Heart left ventricle (tissue), 13 donors: ENCODE measurements at regions not wholly inside any gene's neighbourhood (a gene's known extent, or its start where the extent isn't known, plus 50 kb on each side); places are given as distances from the start of the nearest gene placed in this dataset.

Source experiments
- POLR2A ChIP-seq, 2 donors: fragments of 450-650 bp; IDR thresholded peaks; one replicate each; pipeline ENCODE4 v1.6.1; 2017; ENCODE audit warnings: antibody characterized with exemption in 2 of 2, mild to moderate bottlenecking in 2 of 2, moderate library complexity in 2 of 2
- TF ChIP-seq, protein P1 (sequence below), 12 donors: fragments of 200-600 bp; sonication (generic) in 4 of 12; IDR thresholded peaks; one replicate each; pipeline versions ENCODE4 v1.5.0 to v1.8.0; 2018 to 2022; ENCODE audit warnings: antibody characterized with exemption in 12 of 12, mild to moderate bottlenecking in 5 of 12
- donor health status: ischemic (EF 13 %, LVEDD 7.1; RV severe dilation, severe dysfunction).
- donor health status: DM: no; HTN: yes; CAD: no.
- donor health status: DM: no; HTN: no; CAD: no.
- donor health status: ischemic (EF 25% LVEDD 6.9; RV normal size, moderate dysfunction).
- donor health status: ischemic (EF 25% LVEDD 5.7; RV mildly dilated, moderate dysfunction).
- donor health status: ischemic (EF 35%, LVEDD 5.7; RV mildly dilated, moderate dysfunction).
- donor health status: nonischemic (EF 11% LVEDD 7.7; RV severe dilation, severe dysfunction).
- donor health status: DM: yes; HTN: yes; CAD: no.
- donor health status: PGD.
- donor health status: ischemic (EF 29% LVEDD 5.4; RV normal size, mild dysfunction).
- donor health status: nonischemic (EF 23%, LVEDD 6.1; RV moderate dilation, normal function).

DNA sequence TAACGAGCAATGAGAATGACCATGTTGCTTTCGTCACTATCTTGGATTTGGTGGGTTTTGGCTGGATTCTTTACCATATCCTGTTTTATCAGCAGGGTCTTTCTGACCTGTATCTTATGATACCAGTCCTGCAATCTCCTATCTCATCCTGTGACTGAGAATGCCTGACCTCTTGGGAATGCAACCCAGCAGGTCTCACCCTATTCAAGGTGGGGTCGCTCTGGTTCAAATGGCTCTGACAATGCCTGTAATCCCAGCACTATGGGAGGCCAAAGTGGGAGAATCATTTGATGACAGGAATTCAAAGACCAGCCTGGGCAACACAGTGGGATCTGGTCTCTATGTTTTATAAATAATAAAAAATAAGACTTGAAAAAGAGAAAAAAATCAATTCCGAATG lies 173.5 kb downstream of the ACTR3 start:
- TF ChIP-seq, protein P1, sequence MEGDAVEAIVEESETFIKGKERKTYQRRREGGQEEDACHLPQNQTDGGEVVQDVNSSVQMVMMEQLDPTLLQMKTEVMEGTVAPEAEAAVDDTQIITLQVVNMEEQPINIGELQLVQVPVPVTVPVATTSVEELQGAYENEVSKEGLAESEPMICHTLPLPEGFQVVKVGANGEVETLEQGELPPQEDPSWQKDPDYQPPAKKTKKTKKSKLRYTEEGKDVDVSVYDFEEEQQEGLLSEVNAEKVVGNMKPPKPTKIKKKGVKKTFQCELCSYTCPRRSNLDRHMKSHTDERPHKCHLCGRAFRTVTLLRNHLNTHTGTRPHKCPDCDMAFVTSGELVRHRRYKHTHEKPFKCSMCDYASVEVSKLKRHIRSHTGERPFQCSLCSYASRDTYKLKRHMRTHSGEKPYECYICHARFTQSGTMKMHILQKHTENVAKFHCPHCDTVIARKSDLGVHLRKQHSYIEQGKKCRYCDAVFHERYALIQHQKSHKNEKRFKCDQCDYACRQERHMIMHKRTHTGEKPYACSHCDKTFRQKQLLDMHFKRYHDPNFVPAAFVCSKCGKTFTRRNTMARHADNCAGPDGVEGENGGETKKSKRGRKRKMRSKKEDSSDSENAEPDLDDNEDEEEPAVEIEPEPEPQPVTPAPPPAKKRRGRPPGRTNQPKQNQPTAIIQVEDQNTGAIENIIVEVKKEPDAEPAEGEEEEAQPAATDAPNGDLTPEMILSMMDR (IDR thresholded peaks at IDR 0.05) = no peak
- no peak for TF ChIP-seq POLR2A (IDR thresholded peaks at IDR 0.05)
